Caco-2 (cell line): ENCODE measurements at regions not wholly inside any gene's neighbourhood (a gene's known extent, or its start where the extent isn't known, plus 50 kb on each side); places are given as distances from the start of the nearest gene placed in this dataset.

Experiments
- BruUV-seq: library from RNA; stranded (reverse); fragments of 400-500 nt; replicated peaks from 2 replicates; lab custom pipeline; 2021; lab: Mats Ljungman, UMichigan
- CTCF ChIA-PET: fragments of 300-600 bp; sonication (Branson Sonifier 250); formaldehyde crosslinking; loops from one replicate; lab custom pipeline; 2022; ENCODE audit warnings: antibody characterized with exemption; lab: Charles Lee
- POLR2A ChIA-PET: fragments of 300-600 bp; sonication (Branson Sonifier 250); formaldehyde crosslinking; loops from one replicate; lab custom pipeline; 2022; ENCODE audit warnings: antibody characterized with exemption; lab: Charles Lee
- DNase-seq, 2 experiments: peaks; one replicate each; pipeline versions ENCODE4 v3.0.0 to v3.0.0-alpha.2; 2020 to 2022
- H3K27me3 ChIP-seq: replicated peaks from 2 replicates; pipeline ENCODE4 v1.6.0; 2011; ENCODE audit warnings: low read length; ENCODE audit not compliant: control insufficient read depth, insufficient read depth
- H3K36me3 ChIP-seq: 2 replicates; pipeline ENCODE4 v1.5.1; 2011; ENCODE audit warnings: low read length; ENCODE audit not compliant: control insufficient read depth, insufficient read depth
- H3K4me1 ChIP-seq: fragments of 250-450 bp; sonication (Bioruptor Pico); 2 replicates; pipeline ENCODE4 v1.5.1; 2020; ENCODE audit warnings: mild to moderate bottlenecking
- H3K4me3 ChIP-seq: 2 replicates; pipeline ENCODE4 v1.5.1; 2011; ENCODE audit warnings: low read depth, mild to moderate bottlenecking, control low read depth, low read length
- H3K9me3 ChIP-seq: fragments of 250-450 bp; sonication (Bioruptor Pico); 2 replicates; pipeline ENCODE4 v1.5.1; 2020; ENCODE audit warnings: mild to moderate bottlenecking, moderate library complexity
- H3K27ac Mint-ChIP-seq: one replicate; pipeline ENCODE4 v1.8.0; 2022; ENCODE audit warnings: mixed read lengths; ENCODE audit not compliant: unreplicated experiment
- H3K27me3 Mint-ChIP-seq: one replicate; pipeline ENCODE4 v1.8.0; 2022; ENCODE audit warnings: mixed read lengths; ENCODE audit not compliant: insufficient read depth, unreplicated experiment
- H3K36me3 Mint-ChIP-seq: one replicate; pipeline ENCODE4 v1.8.0; 2022; ENCODE audit warnings: mild to moderate bottlenecking, mixed read lengths; ENCODE audit not compliant: insufficient read depth, unreplicated experiment
- H3K4me1 Mint-ChIP-seq: one replicate; pipeline ENCODE4 v1.8.0; 2022; ENCODE audit warnings: low read depth, mixed read lengths; ENCODE audit not compliant: unreplicated experiment
- H3K4me3 Mint-ChIP-seq: one replicate; pipeline ENCODE4 v1.8.0; 2022; ENCODE audit warnings: mild to moderate bottlenecking, moderate library complexity, mixed read lengths; ENCODE audit not compliant: unreplicated experiment
- H3K9me3 Mint-ChIP-seq: one replicate; pipeline ENCODE4 v1.8.0; 2022; ENCODE audit warnings: mixed read lengths; ENCODE audit not compliant: unreplicated experiment
- intact Hi-C: fragments of 100-400 bp; cut with micrococcal nuclease; formaldehyde crosslinking; loops from one replicate; pipeline ENCODE4 v1.10.0; 2022; ENCODE audit not compliant: unreplicated experiment
- TF ChIP-seq, protein P1 (sequence below), 2 experiments: fragments of 200-600 bp in 1 of 2; IDR thresholded peaks; 1 replicate in 1 of 2; 2 replicates in 1 of 2; pipeline versions ENCODE4 v1.5.1 to v1.8.0; 2011 to 2022; ENCODE audit warnings: antibody characterized with exemption in 1 of 2, control low read depth in 1 of 2, inconsistent platforms in 1 of 2, low read depth in 1 of 2, low read length in 1 of 2, mild to moderate bottlenecking in 1 of 2, moderate library complexity in 1 of 2; ENCODE audit not compliant: insufficient read depth in 1 of 2, severe bottlenecking in 1 of 2, unreplicated experiment in 1 of 2

DNA sequence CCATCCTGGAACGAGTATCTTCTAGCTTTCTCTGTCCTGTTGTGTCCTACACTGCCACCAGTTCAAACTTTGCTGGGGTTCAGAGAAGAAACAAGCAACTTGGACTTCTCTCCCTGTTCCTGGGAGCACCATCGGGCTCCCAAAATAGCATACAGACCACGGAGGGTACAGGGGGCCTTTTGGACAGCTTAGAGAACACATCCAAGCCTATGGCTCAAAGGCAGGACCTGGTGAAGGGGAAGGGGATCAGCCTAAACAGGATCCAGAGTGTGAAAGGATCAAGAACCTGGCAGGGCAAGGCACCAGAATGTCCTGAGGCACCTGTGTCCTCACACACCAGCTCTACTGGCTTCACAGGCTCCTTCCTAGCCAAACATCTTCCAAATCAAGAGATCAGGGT, 1336.5 kb downstream of the UQCRFS1 start:
- no peaks in the 10 kb centered on the region for H3K9me3 ChIP-seq
- CTCF ChIA-PET = no interaction called here
- H3K9me3 Mint-ChIP-seq = no peaks in the 10 kb centered on the region

DNA sequence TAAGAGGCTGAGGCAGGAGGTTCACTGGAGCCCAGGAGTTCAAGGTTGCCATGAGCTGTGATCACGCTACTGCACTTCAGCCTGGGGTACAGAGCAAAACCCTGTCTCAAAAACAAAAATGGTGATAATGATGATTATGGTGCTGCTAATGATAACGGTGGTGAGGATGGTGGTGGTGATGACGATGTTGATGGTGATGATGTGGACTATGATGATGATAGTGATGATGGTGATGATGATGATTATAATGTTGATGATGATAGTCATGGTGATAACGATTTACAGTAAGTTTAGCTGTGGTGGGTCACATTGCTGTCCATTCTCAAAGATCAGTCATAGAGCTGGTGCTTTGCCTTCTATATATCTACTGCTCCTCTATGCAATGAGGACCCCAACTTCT, 1340.6 kb downstream of the UQCRFS1 start:
- no peak for DNase-seq
- intact Hi-C loops = no loop called here
- no peaks in the 10 kb centered on the region for H3K4me1 ChIP-seq
- Mint-ChIP-seq H3K27ac (no peak overlapping the region), H3K27me3 (no peaks in the 10 kb centered on the region), H3K4me1 (no peaks in the 10 kb centered on the region), H3K4me3 (no peak overlapping the region), H3K9me3 (no peaks in the 10 kb centered on the region), H3K36me3 (no peaks in the 10 kb centered on the region)
- no peaks in the 10 kb centered on the region for H3K27me3 ChIP-seq
- ChIA-PET POLR2A (no interaction called here), CTCF (no interaction called here)
- H3K9me3 ChIP-seq = peaks cover 7% of the 10 kb centered on the region; the same call in 1 of the 2 replicates
- no TSS peak for BruUV-seq
- H3K4me3 ChIP-seq = no peak overlapping the region
- TF ChIP-seq, protein P1, sequence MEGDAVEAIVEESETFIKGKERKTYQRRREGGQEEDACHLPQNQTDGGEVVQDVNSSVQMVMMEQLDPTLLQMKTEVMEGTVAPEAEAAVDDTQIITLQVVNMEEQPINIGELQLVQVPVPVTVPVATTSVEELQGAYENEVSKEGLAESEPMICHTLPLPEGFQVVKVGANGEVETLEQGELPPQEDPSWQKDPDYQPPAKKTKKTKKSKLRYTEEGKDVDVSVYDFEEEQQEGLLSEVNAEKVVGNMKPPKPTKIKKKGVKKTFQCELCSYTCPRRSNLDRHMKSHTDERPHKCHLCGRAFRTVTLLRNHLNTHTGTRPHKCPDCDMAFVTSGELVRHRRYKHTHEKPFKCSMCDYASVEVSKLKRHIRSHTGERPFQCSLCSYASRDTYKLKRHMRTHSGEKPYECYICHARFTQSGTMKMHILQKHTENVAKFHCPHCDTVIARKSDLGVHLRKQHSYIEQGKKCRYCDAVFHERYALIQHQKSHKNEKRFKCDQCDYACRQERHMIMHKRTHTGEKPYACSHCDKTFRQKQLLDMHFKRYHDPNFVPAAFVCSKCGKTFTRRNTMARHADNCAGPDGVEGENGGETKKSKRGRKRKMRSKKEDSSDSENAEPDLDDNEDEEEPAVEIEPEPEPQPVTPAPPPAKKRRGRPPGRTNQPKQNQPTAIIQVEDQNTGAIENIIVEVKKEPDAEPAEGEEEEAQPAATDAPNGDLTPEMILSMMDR (IDR thresholded peaks at IDR 0.05; ENCODE audit: insufficient read depth in 1 of 2, low read depth in 1 of 2, low read length in 1 of 2, severe bottlenecking in 1 of 2, unreplicated experiment in 1 of 2) = no peak
- no peaks in the 10 kb centered on the region for H3K36me3 ChIP-seq

More for the DNA sequence above, 1336.5 kb downstream of the UQCRFS1 start:
- TF ChIP-seq, protein P1 (IDR thresholded peaks at IDR 0.05; ENCODE audit: insufficient read depth in 1 of 2, low read depth in 1 of 2, low read length in 1 of 2, severe bottlenecking in 1 of 2, unreplicated experiment in 1 of 2) = no peak
- Mint-ChIP-seq H3K27me3 (no peaks in the 10 kb centered on the region), H3K27ac (no peak overlapping the region), H3K4me3 (no peak overlapping the region), H3K4me1 (no peaks in the 10 kb centered on the region), H3K36me3 (no peaks in the 10 kb centered on the region)
- no peaks in the 10 kb centered on the region for H3K36me3 ChIP-seq
- no peak for DNase-seq
- intact Hi-C loops = no loop called here
- no peaks in the 10 kb centered on the region for H3K27me3 ChIP-seq
- no peaks in the 10 kb centered on the region for H3K4me1 ChIP-seq
- H3K4me3 ChIP-seq = no peak overlapping the region
- no TSS peak for BruUV-seq
- POLR2A ChIA-PET = no interaction called here

DNA sequence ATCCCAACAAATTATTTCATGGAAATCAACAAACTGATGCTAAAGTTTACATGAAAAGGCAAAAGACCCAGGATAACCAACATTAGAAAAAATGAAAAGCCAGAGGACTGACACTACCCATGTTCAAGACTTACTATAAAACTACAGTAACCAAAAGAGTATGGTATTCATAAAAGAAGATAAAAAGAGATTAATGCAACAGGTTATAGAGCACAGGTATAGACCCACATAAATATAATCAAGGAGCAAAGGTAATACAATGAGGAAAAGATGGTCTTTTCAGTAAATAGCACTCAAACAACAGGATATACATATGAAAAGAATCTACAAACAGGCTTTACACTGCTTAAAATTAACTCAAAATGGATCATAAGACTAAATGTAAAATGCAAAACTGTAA, 1342.7 kb downstream of the UQCRFS1 start:
- Histone ChIP-seq H3K4me3 (no peak overlapping the region), H3K36me3 (no peaks in the 10 kb centered on the region), H3K9me3 (peaks cover 7% of the 10 kb centered on the region; the same call in 1 of the 2 replicates), H3K27me3 (no peaks in the 10 kb centered on the region), H3K4me1 (no peaks in the 10 kb centered on the region)
- H3K4me3 Mint-ChIP-seq = no peak overlapping the region
- TF ChIP-seq, protein P1 (IDR thresholded peaks at IDR 0.05; ENCODE audit: insufficient read depth in 1 of 2, low read depth in 1 of 2, low read length in 1 of 2, severe bottlenecking in 1 of 2, unreplicated experiment in 1 of 2) = no peak
- intact Hi-C loops = no loop called here
- no peaks in the 10 kb centered on the region for H3K36me3 Mint-ChIP-seq
- no TSS peak for BruUV-seq
- H3K9me3 Mint-ChIP-seq = no peaks in the 10 kb centered on the region
- ChIA-PET POLR2A (no interaction called here), CTCF (no interaction called here)
- no peaks in the 10 kb centered on the region for H3K27me3 Mint-ChIP-seq
- H3K4me1 Mint-ChIP-seq = no peaks in the 10 kb centered on the region
- H3K27ac Mint-ChIP-seq = no peak overlapping the region
- DNase-seq = no peak
